ENCODE measurements at regions not wholly inside any gene's neighbourhood (a gene's known extent, or its start where the extent isn't known, plus 50 kb on each side); places are given as distances from the start of the nearest gene placed in this dataset.

DNA sequence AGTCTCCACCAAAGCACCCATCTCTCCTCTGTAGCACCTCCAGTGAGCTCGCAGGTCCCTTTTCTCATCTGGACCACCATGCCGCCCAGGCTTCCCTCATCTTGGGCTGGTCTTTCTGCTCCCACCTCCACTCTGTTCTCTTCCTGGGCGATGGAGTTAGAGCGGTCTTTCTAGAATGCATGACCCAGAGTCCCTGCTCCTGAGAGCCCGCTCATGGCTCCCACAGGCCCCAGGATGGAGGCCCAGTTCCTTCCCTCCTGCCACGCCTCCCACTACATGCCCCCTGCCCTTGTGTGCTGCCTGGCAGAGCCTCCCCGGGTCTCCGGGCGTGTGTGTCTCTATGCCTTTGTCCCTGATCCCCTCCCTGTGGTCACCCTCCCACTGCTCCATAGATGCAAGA, 100.7 kb upstream of the RTL1 start:
- TF ChIP-seq CTCF (IDR thresholded peaks at IDR 0.05) (no peak), ZFX (IDR thresholded peaks at IDR 0.05; ENCODE audit: borderline replicate concordance) (no peak)

All from 22Rv1 (cell line).